ENCODE measurements at regions not wholly inside any gene's neighbourhood (a gene's known extent, or its start where the extent isn't known, plus 50 kb on each side); places are given as distances from the start of the nearest gene placed in this dataset.

GRCh38 chr9:30774326-30774725 lies 1610.1 kb upstream of the ACO1 start:
- Histone ChIP-seq H3K36me3 (replicated peaks; ENCODE audit: low read depth, low read length) (no peaks in the 10 kb centered on the region), H3K4me2 (ENCODE audit: low read length) (no peak overlapping the region), H3K9me3 (ENCODE audit: insufficient read depth, low read length) (no peaks in the 10 kb centered on the region), H3K27ac (ENCODE audit: low read length) (no peak overlapping the region), H3K4me1 (ENCODE audit: low read length) (no peaks in the 10 kb centered on the region), H3K9ac (ENCODE audit: low read length) (no peak overlapping the region), H2AFZ (ENCODE audit: low read depth, low read length) (no peak overlapping the region), H3K79me2 (ENCODE audit: low read length) (no peaks in the 10 kb centered on the region), H3K4me3 (ENCODE audit: low read length) (no peak overlapping the region), H4K20me1 (ENCODE audit: insufficient read depth, low read length) (no peaks in the 10 kb centered on the region), H3K27me3 (ENCODE audit: low read depth, low read length) (no peaks in the 10 kb centered on the region)
- TF ChIP-seq EZH2phosphoT487 (IDR thresholded peaks at IDR 0.05; ENCODE audit: low read depth): no peak
- TF ChIP-seq CTCF (IDR thresholded peaks at IDR 0.05; ENCODE audit: low read depth, low read length): no peak

DNA sequence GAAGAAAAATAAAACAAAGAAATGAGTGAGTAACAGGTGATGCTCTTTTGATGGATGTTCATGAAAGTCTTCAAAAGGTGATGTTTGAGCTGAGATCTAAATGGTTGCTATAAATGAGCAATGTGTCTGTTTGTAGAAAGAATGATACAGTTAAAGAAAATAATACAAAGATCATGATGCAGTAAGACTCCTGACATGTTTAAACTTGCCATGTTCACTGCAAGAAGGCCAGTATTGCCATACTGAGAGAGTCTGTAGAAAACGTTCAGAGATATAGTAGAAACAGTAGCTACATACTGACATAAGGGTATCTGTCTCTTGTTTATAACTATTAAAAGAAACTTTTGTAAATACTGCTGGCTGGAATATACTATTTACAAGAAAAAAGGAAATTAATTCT lies 1609.2 kb upstream of the ACO1 start:
- no peaks in the 10 kb centered on the region for H3K27me3 ChIP-seq (ENCODE audit: low read depth, low read length)
- no peaks in the 10 kb centered on the region for H3K79me2 ChIP-seq (ENCODE audit: low read length)
- H3K36me3 ChIP-seq (replicated peaks; ENCODE audit: low read depth, low read length): no peaks in the 10 kb centered on the region
- no peak overlapping the region for H2AFZ ChIP-seq (ENCODE audit: low read depth, low read length)
- no peak overlapping the region for H3K9ac ChIP-seq (ENCODE audit: low read length)
- no peak overlapping the region for H3K4me2 ChIP-seq (ENCODE audit: low read length)
- H3K27ac ChIP-seq (ENCODE audit: low read length): no peak overlapping the region
- no peak overlapping the region for H3K4me3 ChIP-seq (ENCODE audit: low read length)
- no peaks in the 10 kb centered on the region for H3K9me3 ChIP-seq (ENCODE audit: insufficient read depth, low read length)
- H4K20me1 ChIP-seq (ENCODE audit: insufficient read depth, low read length): no peaks in the 10 kb centered on the region
- H3K4me1 ChIP-seq (ENCODE audit: low read length): no peaks in the 10 kb centered on the region
- TF ChIP-seq EZH2phosphoT487 (IDR thresholded peaks at IDR 0.05; ENCODE audit: low read depth): no peak
- TF ChIP-seq CTCF (IDR thresholded peaks at IDR 0.05; ENCODE audit: low read depth, low read length): no peak

- Histone ChIP-seq H3K4me3 (ENCODE audit: low read length) (no peak overlapping the region), H3K9ac (ENCODE audit: low read length) (no peak overlapping the region), H3K4me2 (ENCODE audit: low read length) (no peak overlapping the region), H2AFZ (ENCODE audit: low read depth, low read length) (no peak overlapping the region), H3K36me3 (replicated peaks; ENCODE audit: low read depth, low read length) (no peaks in the 10 kb centered on the region), H3K4me1 (ENCODE audit: low read length) (no peaks in the 10 kb centered on the region), H4K20me1 (ENCODE audit: insufficient read depth, low read length) (no peaks in the 10 kb centered on the region), H3K27ac (ENCODE audit: low read length) (no peak overlapping the region), H3K9me3 (ENCODE audit: insufficient read depth, low read length) (no peaks in the 10 kb centered on the region), H3K27me3 (ENCODE audit: low read depth, low read length) (no peaks in the 10 kb centered on the region), H3K79me2 (ENCODE audit: low read length) (no peaks in the 10 kb centered on the region)
- no peak for TF ChIP-seq EZH2phosphoT487 (IDR thresholded peaks at IDR 0.05; ENCODE audit: low read depth)
- TF ChIP-seq CTCF (IDR thresholded peaks at IDR 0.05; ENCODE audit: low read depth, low read length): no peak
These were observed 1587.7 kb upstream of the ACO1 start for GRCh38 chr9:30796764-30797163.

DNA sequence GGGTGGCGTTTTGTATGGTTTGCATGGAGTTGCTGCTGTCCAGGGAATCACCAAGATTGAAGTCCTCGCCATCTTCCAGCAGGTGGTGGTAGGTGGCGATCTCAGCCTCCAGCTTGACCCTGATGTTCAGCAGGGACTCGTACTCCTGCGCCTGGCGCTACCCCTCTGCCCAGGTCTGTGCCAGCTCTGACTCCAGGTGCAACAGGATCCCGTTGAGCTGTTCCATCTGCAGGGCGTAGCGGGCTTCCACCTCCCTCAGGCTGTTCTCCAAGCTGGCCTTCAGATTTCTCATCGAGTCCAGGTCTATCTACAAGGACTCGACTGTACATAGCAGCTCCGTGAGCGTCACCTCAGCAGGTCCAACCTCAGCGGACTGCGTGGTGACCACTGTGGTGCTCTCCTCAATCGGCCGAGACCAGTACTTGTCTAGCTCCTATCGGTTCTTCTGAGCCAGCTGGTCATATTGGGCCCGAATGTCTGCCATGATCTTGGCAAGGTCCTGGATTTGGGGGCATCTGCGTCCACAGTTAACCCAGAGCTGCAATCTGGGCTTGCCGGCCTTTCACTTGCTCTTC lies 1584.8 kb upstream of the ACO1 start:
- Histone ChIP-seq H2AFZ (ENCODE audit: low read depth, low read length) (no peak overlapping the region), H3K4me2 (ENCODE audit: low read length) (no peak overlapping the region), H3K27ac (ENCODE audit: low read length) (no peak overlapping the region), H3K79me2 (ENCODE audit: low read length) (no peaks in the 10 kb centered on the region), H3K36me3 (replicated peaks; ENCODE audit: low read depth, low read length) (no peaks in the 10 kb centered on the region), H3K27me3 (ENCODE audit: low read depth, low read length) (no peaks in the 10 kb centered on the region), H3K9ac (ENCODE audit: low read length) (no peak overlapping the region), H3K4me1 (ENCODE audit: low read length) (no peaks in the 10 kb centered on the region), H3K9me3 (ENCODE audit: insufficient read depth, low read length) (no peaks in the 10 kb centered on the region), H3K4me3 (ENCODE audit: low read length) (no peak overlapping the region), H4K20me1 (ENCODE audit: insufficient read depth, low read length) (no peaks in the 10 kb centered on the region)
- TF ChIP-seq CTCF (IDR thresholded peaks at IDR 0.05; ENCODE audit: low read depth, low read length) (no peak), EZH2phosphoT487 (IDR thresholded peaks at IDR 0.05; ENCODE audit: low read depth) (no peak)
